OCI-LY1 (cell line): ENCODE measurements at regions not wholly inside any gene's neighbourhood (a gene's known extent, or its start where the extent isn't known, plus 50 kb on each side); places are given as distances from the start of the nearest gene placed in this dataset.

Experiments used
- H2AFZ ChIP-seq: fragments of 200-600 bp; sonication (generic), shearing (Covaris generic); 2 replicates; pipeline ENCODE4 v1.6.0; 2014; ENCODE audit warnings: antibody characterized with exemption, mild to moderate bottlenecking, low read length
- H3F3A ChIP-seq: fragments of 200-600 bp; sonication (generic), shearing (Covaris generic); 2 replicates; pipeline ENCODE4 v1.6.0; 2014; ENCODE audit warnings: mild to moderate bottlenecking, antibody characterized with exemption, low read length, moderate library complexity; ENCODE audit not compliant: insufficient read depth
- H3K27ac ChIP-seq: fragments of 200-600 bp; sonication (generic); 2 replicates; pipeline ENCODE4 v1.5.1; 2014; ENCODE audit warnings: low read length, mixed run types, mild to moderate bottlenecking, low read depth; ENCODE audit not compliant: poor library complexity, severe bottlenecking
- H3K27me3 ChIP-seq: fragments of 200-600 bp; sonication (generic); 2 replicates; pipeline ENCODE4 v1.6.0; 2014; ENCODE audit warnings: antibody characterized with exemption, mild to moderate bottlenecking, low read length, moderate library complexity; ENCODE audit not compliant: insufficient read depth
- H3K36me3 ChIP-seq: fragments of 200-600 bp; sonication (generic); 2 replicates; pipeline ENCODE4 v1.6.1; 2014; ENCODE audit warnings: mild to moderate bottlenecking, antibody characterized with exemption, low read length, moderate library complexity, mixed read lengths; ENCODE audit not compliant: insufficient read depth
- H3K4me1 ChIP-seq: fragments of 200-600 bp; sonication (generic); 2 replicates; pipeline ENCODE4 v1.5.1; 2014; ENCODE audit warnings: mild to moderate bottlenecking, low read length, moderate library complexity; ENCODE audit not compliant: insufficient read depth, severe bottlenecking
- H3K4me2 ChIP-seq: fragments of 200-600 bp; sonication (generic), shearing (Covaris generic); 2 replicates; pipeline ENCODE4 v1.6.1; 2014; ENCODE audit warnings: low read length
- H3K4me3 ChIP-seq: fragments of 200-600 bp; sonication (generic); 2 replicates; pipeline ENCODE4 v1.5.1; 2014; ENCODE audit warnings: low read length, low read depth, mild to moderate bottlenecking, mixed read lengths; ENCODE audit not compliant: poor library complexity, severe bottlenecking
- H3K79me2 ChIP-seq: fragments of 200-600 bp; shearing (Covaris generic); 2 replicates; pipeline ENCODE4 v1.6.1; 2016; ENCODE audit warnings: mixed run types, low read length, mixed read lengths; ENCODE audit not compliant: insufficient read depth
- H3K9ac ChIP-seq: fragments of 200-600 bp; sonication (generic), shearing (Covaris generic); 2 replicates; pipeline ENCODE4 v1.6.1; 2014; ENCODE audit warnings: mild to moderate bottlenecking, low read length, mixed read lengths
- H3K9me2 ChIP-seq: fragments of 200-600 bp; sonication (generic), shearing (Covaris generic); 2 replicates; pipeline ENCODE4 v1.6.1; 2014; ENCODE audit warnings: low read depth, mild to moderate bottlenecking, low read length, mixed read lengths
- H3K9me3 ChIP-seq: fragments of 200-600 bp; shearing (Covaris generic); 2 replicates; pipeline ENCODE4 v1.6.1; 2014; ENCODE audit warnings: low read length, mixed read lengths
- H4K20me1 ChIP-seq: fragments of 200-600 bp; sonication (generic), shearing (Covaris generic); 2 replicates; pipeline ENCODE4 v1.6.0; 2016; ENCODE audit warnings: mild to moderate bottlenecking, low read length; ENCODE audit not compliant: insufficient read depth
- EZH2 ChIP-seq: fragments of 200-600 bp; sonication (generic), shearing (Covaris generic); IDR thresholded peaks from 2 replicates; pipeline ENCODE4 v1.8.0; 2017; ENCODE audit warnings: borderline replicate concordance, mixed run types, mild to moderate bottlenecking, antibody characterized with exemption, low read length, moderate library complexity, mixed read lengths
- TF ChIP-seq, protein P1 (sequence below): fragments of 200-600 bp; sonication (generic), shearing (Covaris generic); IDR thresholded peaks from 2 replicates; pipeline ENCODE4 v1.5.1; 2017; ENCODE audit warnings: mild to moderate bottlenecking, antibody characterized with exemption, low read length, moderate library complexity, mixed read lengths

DNA sequence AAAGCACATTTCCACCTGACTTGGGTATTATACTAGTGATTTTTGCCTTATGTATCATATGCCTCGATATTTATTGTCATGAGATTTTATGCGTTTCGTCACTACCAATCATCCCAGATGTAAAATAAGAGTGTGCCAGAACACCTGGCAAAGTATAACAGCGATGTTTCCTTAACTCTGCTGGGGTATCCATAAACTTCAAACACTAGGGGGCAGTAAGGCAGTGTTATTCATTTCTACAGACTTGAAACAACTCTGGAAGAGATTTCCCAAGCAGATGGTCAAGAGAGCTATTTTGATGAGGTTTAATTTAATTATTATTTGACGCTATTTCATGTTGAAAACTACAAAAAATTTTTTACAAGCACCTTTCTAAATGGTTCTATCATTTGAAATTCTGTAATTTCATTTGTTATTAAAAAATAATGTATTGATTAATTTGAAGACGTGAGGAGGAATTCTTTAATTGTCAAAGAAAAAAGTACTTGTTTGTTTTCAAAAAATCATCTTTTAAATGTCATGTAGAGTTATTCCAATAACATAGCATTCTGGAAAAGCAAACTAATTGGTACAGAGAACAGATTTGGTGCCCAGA lies 388.5 kb upstream of the CTNND2 start:
- no peak overlapping the region for H3K27ac ChIP-seq
- H3K9me3 ChIP-seq: no peaks in the 10 kb centered on the region
- no peaks in the 10 kb centered on the region for H3K27me3 ChIP-seq
- no peak overlapping the region for H3K4me2 ChIP-seq
- no peak overlapping the region for H2AFZ ChIP-seq
- no peaks in the 10 kb centered on the region for H3K36me3 ChIP-seq
- H4K20me1 ChIP-seq: no peaks in the 10 kb centered on the region
- H3K9me2 ChIP-seq: no peaks in the 10 kb centered on the region
- TF ChIP-seq EZH2: no peak
- TF ChIP-seq, protein P1, sequence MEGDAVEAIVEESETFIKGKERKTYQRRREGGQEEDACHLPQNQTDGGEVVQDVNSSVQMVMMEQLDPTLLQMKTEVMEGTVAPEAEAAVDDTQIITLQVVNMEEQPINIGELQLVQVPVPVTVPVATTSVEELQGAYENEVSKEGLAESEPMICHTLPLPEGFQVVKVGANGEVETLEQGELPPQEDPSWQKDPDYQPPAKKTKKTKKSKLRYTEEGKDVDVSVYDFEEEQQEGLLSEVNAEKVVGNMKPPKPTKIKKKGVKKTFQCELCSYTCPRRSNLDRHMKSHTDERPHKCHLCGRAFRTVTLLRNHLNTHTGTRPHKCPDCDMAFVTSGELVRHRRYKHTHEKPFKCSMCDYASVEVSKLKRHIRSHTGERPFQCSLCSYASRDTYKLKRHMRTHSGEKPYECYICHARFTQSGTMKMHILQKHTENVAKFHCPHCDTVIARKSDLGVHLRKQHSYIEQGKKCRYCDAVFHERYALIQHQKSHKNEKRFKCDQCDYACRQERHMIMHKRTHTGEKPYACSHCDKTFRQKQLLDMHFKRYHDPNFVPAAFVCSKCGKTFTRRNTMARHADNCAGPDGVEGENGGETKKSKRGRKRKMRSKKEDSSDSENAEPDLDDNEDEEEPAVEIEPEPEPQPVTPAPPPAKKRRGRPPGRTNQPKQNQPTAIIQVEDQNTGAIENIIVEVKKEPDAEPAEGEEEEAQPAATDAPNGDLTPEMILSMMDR: peak; percentile 53
- no peak overlapping the region for H3K9ac ChIP-seq
- no peaks in the 10 kb centered on the region for H3F3A ChIP-seq
- no peaks in the 10 kb centered on the region for H3K4me1 ChIP-seq
- H3K4me3 ChIP-seq: no peak overlapping the region
- H3K79me2 ChIP-seq: no peaks in the 10 kb centered on the region

DNA sequence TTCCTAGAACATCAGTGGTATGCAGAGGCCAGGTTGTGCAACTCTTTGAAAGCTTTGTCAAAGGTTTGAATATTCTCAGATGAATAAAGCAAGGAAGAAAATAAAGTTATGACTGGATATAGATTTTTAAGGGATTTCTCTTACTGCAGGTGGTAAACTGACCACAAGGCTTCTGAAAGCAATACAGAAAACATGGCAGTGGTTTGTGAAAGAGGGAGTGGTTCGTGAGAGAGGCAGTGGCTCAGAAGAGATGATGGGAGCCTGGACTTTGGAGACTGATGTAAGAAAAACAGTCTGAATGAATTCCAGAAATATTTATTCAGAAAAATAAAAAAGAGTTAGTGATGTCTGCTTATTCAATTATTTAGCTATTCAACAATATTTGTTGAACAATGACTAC lies 380.4 kb upstream of the CTNND2 start:
- Histone ChIP-seq H3K36me3 (no peaks in the 10 kb centered on the region), H3K27me3 (no peaks in the 10 kb centered on the region), H3K9me3 (no peaks in the 10 kb centered on the region), H3K79me2 (no peaks in the 10 kb centered on the region), H2AFZ (no peak overlapping the region), H3K4me1 (no peaks in the 10 kb centered on the region), H3K4me3 (no peak overlapping the region), H3F3A (no peaks in the 10 kb centered on the region), H3K4me2 (no peak overlapping the region), H3K9me2 (no peaks in the 10 kb centered on the region), H3K27ac (no peak overlapping the region), H3K9ac (no peak overlapping the region), H4K20me1 (no peaks in the 10 kb centered on the region)
- no peak for TF ChIP-seq EZH2
- TF ChIP-seq, protein P1: no peak

DNA sequence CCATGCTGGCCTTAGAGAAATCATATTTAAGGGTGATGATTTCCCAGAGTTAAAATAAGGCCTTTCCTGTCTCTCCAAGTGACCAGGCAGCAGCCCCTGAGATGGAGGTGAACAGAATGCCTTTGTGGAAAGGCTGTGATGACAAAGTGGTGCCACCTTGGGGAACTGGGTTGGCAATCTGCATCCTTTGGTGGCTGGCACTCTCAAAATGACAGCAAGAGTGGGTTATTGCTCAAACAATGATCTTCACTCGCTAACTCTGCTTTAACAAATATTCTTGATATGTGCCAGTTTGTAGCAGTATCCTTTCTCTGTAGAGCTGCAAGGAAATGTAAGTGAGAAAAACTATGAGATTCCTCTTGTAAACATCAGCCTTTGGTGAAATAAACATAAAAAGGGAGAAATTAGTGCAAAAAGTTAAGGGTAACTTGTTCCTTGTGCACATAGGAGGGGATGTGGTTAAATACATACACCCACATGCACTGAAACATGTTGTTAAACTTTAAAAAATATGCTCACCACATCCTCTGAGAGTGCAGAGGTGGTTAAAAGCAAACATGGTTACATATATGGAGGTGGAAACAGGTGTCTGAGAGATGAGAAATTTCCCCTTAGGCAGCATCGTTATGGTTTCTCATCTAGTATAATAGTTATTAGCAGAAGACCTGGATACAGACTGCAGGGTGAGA lies 373.4 kb upstream of the CTNND2 start:
- Histone ChIP-seq H3K4me3 (no peak overlapping the region), H3K9ac (no peak overlapping the region), H3K27me3 (no peaks in the 10 kb centered on the region), H3K9me2 (no peaks in the 10 kb centered on the region), H3K9me3 (no peaks in the 10 kb centered on the region), H3K4me1 (no peaks in the 10 kb centered on the region), H3K36me3 (no peaks in the 10 kb centered on the region), H4K20me1 (no peaks in the 10 kb centered on the region), H3F3A (no peaks in the 10 kb centered on the region), H2AFZ (no peak overlapping the region), H3K4me2 (no peak overlapping the region), H3K27ac (no peak overlapping the region), H3K79me2 (no peaks in the 10 kb centered on the region)
- no peak for TF ChIP-seq EZH2

DNA sequence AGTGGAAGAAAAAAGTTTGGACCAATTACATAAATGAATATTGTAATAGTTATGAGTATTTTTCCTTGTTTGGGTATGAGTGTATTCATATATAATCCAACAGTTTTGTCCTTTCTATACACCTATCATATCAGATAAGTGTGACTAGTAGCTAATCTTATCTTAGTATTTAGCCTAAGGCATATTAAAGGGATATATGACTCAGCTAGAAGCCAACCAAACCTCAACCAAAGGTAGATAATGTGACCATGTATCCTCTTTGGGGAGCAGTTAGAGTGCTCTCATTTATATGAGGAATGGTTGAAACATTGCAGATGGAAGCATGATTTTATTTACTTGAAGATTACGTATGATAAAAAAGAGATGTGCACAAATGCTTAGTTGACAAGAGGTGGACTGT lies 370.0 kb upstream of the CTNND2 start:
- Histone ChIP-seq H2AFZ (no peak overlapping the region), H3K9me2 (no peaks in the 10 kb centered on the region), H3F3A (no peaks in the 10 kb centered on the region), H3K9ac (no peak overlapping the region), H3K4me2 (no peak overlapping the region), H3K79me2 (no peaks in the 10 kb centered on the region), H3K36me3 (no peaks in the 10 kb centered on the region), H3K27me3 (no peaks in the 10 kb centered on the region), H3K4me1 (no peaks in the 10 kb centered on the region), H3K9me3 (no peaks in the 10 kb centered on the region), H3K4me3 (no peak overlapping the region), H4K20me1 (no peaks in the 10 kb centered on the region), H3K27ac (no peak overlapping the region)
- TF ChIP-seq, protein P1: no peak
- TF ChIP-seq EZH2: no peak
